MM.1S (cell line): ENCODE measurements at regions not wholly inside any gene's neighbourhood (a gene's known extent, or its start where the extent isn't known, plus 50 kb on each side); places are given as distances from the start of the nearest gene placed in this dataset.

Experiments
- CTCF ChIP-seq: fragments of 300-600 bp; sonication (generic); IDR thresholded peaks from 2 replicates; pipeline ENCODE4 v1.5.1; 2016; ENCODE audit warnings: antibody characterized with exemption, low read length, mixed read lengths
- EZH2 ChIP-seq: fragments of 300-600 bp; sonication (generic); optimal IDR thresholded peaks from 2 replicates; pipeline ENCODE3; 2017; ENCODE audit warnings: low read depth, mild to moderate bottlenecking, antibody characterized with exemption, low read length, mixed read lengths
- EZH2phosphoT487 ChIP-seq: fragments of 300-600 bp; sonication (generic); IDR thresholded peaks from 2 replicates; pipeline ENCODE4 v1.6.1; 2018; ENCODE audit warnings: antibody characterized with exemption, low read length

- TF ChIP-seq CTCF (no peak), EZH2 (no peak), EZH2phosphoT487 (no peak)
These were observed 1270.8 kb downstream of the ROBO1 start for GRCh38 chr3:78497021-78497420.
